SIG-M5 treated with dmso at 0.1 percent for 504 hours (cell line): ENCODE measurements at regions not wholly inside any gene's neighbourhood (a gene's known extent, or its start where the extent isn't known, plus 50 kb on each side); places are given as distances from the start of the nearest gene placed in this dataset.

Source experiments
- DNase-seq: peaks from one replicate; lab custom pipeline; 2025; ENCODE audit not compliant: unreplicated experiment; lab: John Stamatoyannopoulos, UW

- DNase-seq = peak; percentile 18
Observed at GRCh38 chr4:163755013-163755412, 260.5 kb downstream of the TMA16 start.

GRCh38 chr4:163757219-163757618 is 262.7 kb downstream of the TMA16 start:
- DNase-seq = no peak

- DNase-seq = no peak
Observed at GRCh38 chr4:163758032-163758431, 263.5 kb downstream of the TMA16 start.

- DNase-seq = no peak
Observed at GRCh38 chr4:163762741-163763140, 268.3 kb downstream of the TMA16 start.

GRCh38 chr4:163764569-163764968 is 270.1 kb downstream of the TMA16 start:
- DNase-seq = no peak

- DNase-seq = no peak
Observed at GRCh38 chr4:163768014-163768413, 273.5 kb downstream of the TMA16 start.

GRCh38 chr4:163772238-163772637 is 277.7 kb downstream of the TMA16 start:
- no peak for DNase-seq

GRCh38 chr4:163773940-163774339 is 279.4 kb downstream of the TMA16 start:
- no peak for DNase-seq

GRCh38 chr4:163776957-163777356 is 282.5 kb downstream of the TMA16 start:
- DNase-seq = no peak

GRCh38 chr4:163781726-163782125 is 287.2 kb downstream of the TMA16 start:
- DNase-seq = no peak

GRCh38 chr4:163790231-163790630 is 295.7 kb downstream of the TMA16 start:
- no peak for DNase-seq

GRCh38 chr4:163795885-163796284 is 301.4 kb downstream of the TMA16 start:
- DNase-seq = no peak

- DNase-seq = no peak
Observed at GRCh38 chr4:163804001-163804400, 309.5 kb downstream of the TMA16 start.

GRCh38 chr4:163806653-163807052 is 312.2 kb downstream of the TMA16 start:
- no peak for DNase-seq

- DNase-seq = no peak
Observed at GRCh38 chr4:163808011-163808410, 313.5 kb downstream of the TMA16 start.

- DNase-seq = no peak
Observed at GRCh38 chr4:163810755-163811154, 316.3 kb downstream of the TMA16 start.

GRCh38 chr4:163815776-163816175 is 321.3 kb downstream of the TMA16 start:
- DNase-seq = peak; percentile 5

GRCh38 chr4:163816494-163816893 is 322.0 kb downstream of the TMA16 start:
- peak; percentile 6 for DNase-seq

- no peak for DNase-seq
Observed at GRCh38 chr4:163818673-163819072, 324.2 kb downstream of the TMA16 start.

GRCh38 chr4:163833669-163834068 is 339.2 kb downstream of the TMA16 start:
- DNase-seq = no peak

GRCh38 chr4:163846008-163846407 is 351.5 kb downstream of the TMA16 start:
- DNase-seq = no peak

- no peak for DNase-seq
Observed at GRCh38 chr4:163852246-163852645, 357.8 kb downstream of the TMA16 start.

- DNase-seq = no peak
Observed at GRCh38 chr4:163857903-163858302, 363.4 kb downstream of the TMA16 start.

GRCh38 chr4:163858515-163858914 is 364.0 kb downstream of the TMA16 start:
- peak; percentile 0 for DNase-seq
